ENCODE measurements at regions not wholly inside any gene's neighbourhood (a gene's known extent, or its start where the extent isn't known, plus 50 kb on each side); places are given as distances from the start of the nearest gene placed in this dataset.

DNA sequence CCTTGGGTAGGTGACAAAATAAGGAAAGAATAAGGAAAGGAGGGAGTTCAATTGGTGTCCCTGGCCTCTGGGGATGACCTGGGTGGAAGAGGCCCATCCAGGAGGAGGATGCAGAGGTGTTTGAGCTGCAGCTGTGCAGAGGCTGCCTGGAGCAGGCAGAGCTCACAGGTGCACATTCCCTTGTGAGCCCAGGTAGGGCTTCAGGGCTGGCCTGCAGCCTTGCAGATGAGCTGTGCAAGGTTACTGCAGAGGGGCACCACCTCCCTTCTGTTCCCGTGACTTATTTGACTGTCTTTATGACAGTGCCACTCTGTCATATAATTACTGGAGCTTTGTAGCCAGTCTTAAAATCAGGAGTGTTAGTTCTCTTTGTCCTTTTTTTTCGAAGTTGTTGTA is 263.2 kb upstream of the HS6ST1 start (continued):
- no peak for TF ChIP-seq POLR2G (IDR thresholded peaks at IDR 0.05; ENCODE audit: low read depth, low read length)
- TF ChIP-seq NONO (IDR thresholded peaks at IDR 0.05; ENCODE audit: low read depth in 2 of 2, low read length in 1 of 2): no peak

DNA sequence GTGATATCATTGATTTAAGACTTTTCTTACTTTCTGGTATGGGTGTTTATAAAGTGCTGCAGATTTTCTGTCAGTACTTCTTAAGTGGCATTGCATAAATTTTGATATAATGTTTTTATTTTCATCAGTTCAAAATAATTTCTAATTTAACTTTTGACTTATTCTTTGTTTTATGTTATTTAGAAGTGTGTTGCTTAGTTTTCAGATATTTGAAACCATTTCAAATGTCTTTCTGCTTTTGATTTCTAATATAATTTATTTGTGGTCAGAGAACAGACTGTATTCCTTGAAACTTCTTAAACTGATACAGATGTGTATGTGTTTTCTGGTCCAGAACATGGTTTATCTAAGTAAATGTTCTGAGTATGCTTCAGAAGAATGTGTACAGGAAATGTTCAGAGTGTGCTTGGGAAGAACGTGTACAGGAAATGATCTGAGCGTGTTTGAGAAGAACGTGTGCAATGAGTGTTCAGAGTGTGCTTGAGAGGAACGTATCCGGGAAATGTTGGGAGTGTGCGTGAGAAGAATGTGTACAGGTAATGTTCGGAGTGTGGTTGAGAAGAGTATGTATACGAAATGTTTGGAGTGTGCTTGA is 265.7 kb upstream of the HS6ST1 start:
- Histone ChIP-seq H3K9ac (ENCODE audit: insufficient read depth in 1 of 2, low read depth in 2 of 2, low read length in 2 of 2) (no peak overlapping the region), H4K20me1 (replicated peaks; ENCODE audit: control insufficient read depth, insufficient read depth, low read length) (no peaks in the 10 kb centered on the region), H3K79me2 (ENCODE audit: control insufficient read depth, insufficient read depth, low read length) (no peaks in the 10 kb centered on the region), H3K4me3 (no peak overlapping the region), H3K4me1 (replicated peaks in 1 of 2; ENCODE audit: control insufficient read depth in 2 of 2, insufficient read depth in 2 of 2, low read length in 2 of 2) (no peaks in the 10 kb centered on the region), H3K4me2 (ENCODE audit: insufficient read depth, low read length) (no peak overlapping the region), H2AFZ (ENCODE audit: low read depth, low read length) (no peak overlapping the region), H3K9me1 (ENCODE audit: control insufficient read depth, insufficient read depth, low read length) (no peaks in the 10 kb centered on the region), H3K9me3 (replicated peaks; ENCODE audit: control insufficient read depth, insufficient read depth, low read depth, low read length) (no peaks in the 10 kb centered on the region), H3K36me3 (ENCODE audit: control insufficient read depth, insufficient read depth, low read length) (no peaks in the 10 kb centered on the region), H3K27me3 (ENCODE audit: control insufficient read depth in 2 of 2, insufficient read depth in 2 of 2, low read length in 2 of 2) (peaks cover 0 to 19% of the 10 kb centered on the region in 2 experiments; a peak in 3 of 5 replicates), H3K27ac (ENCODE audit: extremely low read depth, low read depth, low read length) (no peak overlapping the region)
- ChIA-PET CTCF (ENCODE audit: low intra/inter-chr PET ratio) (no interaction called here), POLR2A (no interaction called here)
- TF ChIP-seq CBFB (CRISPR knock-in tag; IDR thresholded peaks at IDR 0.05) (no peak), ARID2 (IDR thresholded peaks at IDR 0.05) (no peak), NEUROD1 (IDR thresholded peaks at IDR 0.05; ENCODE audit: borderline replicate concordance, low read depth, low read length, partially characterized antibody) (no peak), SUPT5H (IDR thresholded peaks at IDR 0.05) (no peak), KLF13 (tag; IDR thresholded peaks at IDR 0.05; ENCODE audit: borderline replicate concordance, low read depth) (no peak)
- TF ChIP-seq, protein P1, sequence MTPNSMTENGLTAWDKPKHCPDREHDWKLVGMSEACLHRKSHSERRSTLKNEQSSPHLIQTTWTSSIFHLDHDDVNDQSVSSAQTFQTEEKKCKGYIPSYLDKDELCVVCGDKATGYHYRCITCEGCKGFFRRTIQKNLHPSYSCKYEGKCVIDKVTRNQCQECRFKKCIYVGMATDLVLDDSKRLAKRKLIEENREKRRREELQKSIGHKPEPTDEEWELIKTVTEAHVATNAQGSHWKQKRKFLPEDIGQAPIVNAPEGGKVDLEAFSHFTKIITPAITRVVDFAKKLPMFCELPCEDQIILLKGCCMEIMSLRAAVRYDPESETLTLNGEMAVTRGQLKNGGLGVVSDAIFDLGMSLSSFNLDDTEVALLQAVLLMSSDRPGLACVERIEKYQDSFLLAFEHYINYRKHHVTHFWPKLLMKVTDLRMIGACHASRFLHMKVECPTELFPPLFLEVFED (CRISPR knock-in tag; conservative IDR thresholded peaks at IDR 0.05): no peak
- in situ Hi-C loops (cut with MboI) (no loop called here), intact Hi-C loops (cut with micrococcal nuclease) (no loop called here)
- 0% methylated on average over 8 of the region's 8 CpGs for WGBS (ENCODE audit: insufficient coverage, low coverage, missing lambda C conversion rate)
- DNase-seq (ENCODE audit: extremely low read depth in 1 of 4, low spot score in 3 of 4) (no peak), ATAC-seq (no peak), FAIRE-seq (no peak)
- BruUV-seq (replicated peaks): no TSS peak
